Heart left ventricle (tissue), 13 donors: ENCODE measurements at regions not wholly inside any gene's neighbourhood (a gene's known extent, or its start where the extent isn't known, plus 50 kb on each side); places are given as distances from the start of the nearest gene placed in this dataset.

Experiments used
- POLR2A ChIP-seq, 2 donors: fragments of 450-650 bp; IDR thresholded peaks; one replicate each; pipeline ENCODE4 v1.6.1; 2017; ENCODE audit warnings: antibody characterized with exemption in 2 of 2, mild to moderate bottlenecking in 2 of 2, moderate library complexity in 2 of 2
- TF ChIP-seq, protein P1 (sequence below), 12 donors: fragments of 200-600 bp; sonication (generic) in 4 of 12; IDR thresholded peaks; one replicate each; pipeline versions ENCODE4 v1.5.0 to v1.8.0; 2018 to 2022; ENCODE audit warnings: antibody characterized with exemption in 12 of 12, mild to moderate bottlenecking in 5 of 12
- donor health status: ischemic (EF 13 %, LVEDD 7.1; RV severe dilation, severe dysfunction).
- donor health status: DM: no; HTN: yes; CAD: no.
- donor health status: DM: no; HTN: no; CAD: no.
- donor health status: ischemic (EF 25% LVEDD 6.9; RV normal size, moderate dysfunction).
- donor health status: ischemic (EF 25% LVEDD 5.7; RV mildly dilated, moderate dysfunction).
- donor health status: ischemic (EF 35%, LVEDD 5.7; RV mildly dilated, moderate dysfunction).
- donor health status: nonischemic (EF 11% LVEDD 7.7; RV severe dilation, severe dysfunction).
- donor health status: DM: yes; HTN: yes; CAD: no.
- donor health status: PGD.
- donor health status: ischemic (EF 29% LVEDD 5.4; RV normal size, mild dysfunction).
- donor health status: nonischemic (EF 23%, LVEDD 6.1; RV moderate dilation, normal function).

DNA sequence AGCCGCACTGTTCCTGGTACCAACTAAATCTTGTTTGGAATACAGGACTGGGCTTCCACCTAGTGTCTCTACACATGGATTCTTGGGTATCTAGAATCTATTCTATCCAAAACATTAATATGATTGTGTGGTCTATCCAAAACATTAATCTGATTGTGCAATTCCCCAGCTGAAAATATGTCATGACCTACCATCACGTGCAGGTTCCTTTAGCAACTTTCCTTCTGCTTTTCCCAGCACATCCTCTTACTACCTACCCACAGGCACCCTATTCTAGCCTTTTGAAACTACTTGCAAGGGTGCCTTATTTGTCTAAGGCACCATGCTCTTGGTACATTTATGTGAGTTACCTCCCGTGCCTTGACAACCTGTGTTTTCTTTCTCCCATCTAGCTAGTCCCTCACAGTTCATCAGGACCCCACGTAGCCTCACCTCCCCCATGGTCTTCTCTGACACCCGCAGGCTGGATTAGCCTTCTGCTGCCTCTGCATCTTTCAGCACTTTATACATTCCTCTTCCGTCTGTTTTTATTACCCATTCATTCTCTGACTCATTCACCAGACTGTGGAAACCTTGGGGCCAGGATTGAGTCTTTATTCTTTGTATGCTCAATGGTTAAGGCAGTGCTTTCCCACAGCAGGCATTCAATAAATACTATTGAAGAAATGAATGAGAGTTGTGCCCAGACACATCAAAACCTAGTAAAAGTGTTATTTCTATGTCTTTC is 88.8 kb upstream of the FAM9B start:
- TF ChIP-seq, protein P1, sequence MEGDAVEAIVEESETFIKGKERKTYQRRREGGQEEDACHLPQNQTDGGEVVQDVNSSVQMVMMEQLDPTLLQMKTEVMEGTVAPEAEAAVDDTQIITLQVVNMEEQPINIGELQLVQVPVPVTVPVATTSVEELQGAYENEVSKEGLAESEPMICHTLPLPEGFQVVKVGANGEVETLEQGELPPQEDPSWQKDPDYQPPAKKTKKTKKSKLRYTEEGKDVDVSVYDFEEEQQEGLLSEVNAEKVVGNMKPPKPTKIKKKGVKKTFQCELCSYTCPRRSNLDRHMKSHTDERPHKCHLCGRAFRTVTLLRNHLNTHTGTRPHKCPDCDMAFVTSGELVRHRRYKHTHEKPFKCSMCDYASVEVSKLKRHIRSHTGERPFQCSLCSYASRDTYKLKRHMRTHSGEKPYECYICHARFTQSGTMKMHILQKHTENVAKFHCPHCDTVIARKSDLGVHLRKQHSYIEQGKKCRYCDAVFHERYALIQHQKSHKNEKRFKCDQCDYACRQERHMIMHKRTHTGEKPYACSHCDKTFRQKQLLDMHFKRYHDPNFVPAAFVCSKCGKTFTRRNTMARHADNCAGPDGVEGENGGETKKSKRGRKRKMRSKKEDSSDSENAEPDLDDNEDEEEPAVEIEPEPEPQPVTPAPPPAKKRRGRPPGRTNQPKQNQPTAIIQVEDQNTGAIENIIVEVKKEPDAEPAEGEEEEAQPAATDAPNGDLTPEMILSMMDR (IDR thresholded peaks at IDR 0.05): no peak
- TF ChIP-seq POLR2A (IDR thresholded peaks at IDR 0.05): no peak
